Loucy (cell line): ENCODE measurements at regions not wholly inside any gene's neighbourhood (a gene's known extent, or its start where the extent isn't known, plus 50 kb on each side); places are given as distances from the start of the nearest gene placed in this dataset.

ENCODE experiments used
- H2AFZ ChIP-seq: fragments of 200-600 bp; sonication (generic); 2 replicates; pipeline ENCODE4 v1.6.0; 2016; ENCODE audit warnings: antibody characterized with exemption, mild to moderate bottlenecking, low read length, moderate library complexity
- H3F3A ChIP-seq: fragments of 200-600 bp; 2 replicates; pipeline ENCODE4 v1.6.0; 2016; ENCODE audit warnings: antibody characterized with exemption, low read depth, mild to moderate bottlenecking
- H3K27me3 ChIP-seq: fragments of 200-600 bp; sonication (generic); 2 replicates; pipeline ENCODE4 v1.6.1; 2014; ENCODE audit warnings: low read length, mild to moderate bottlenecking; ENCODE audit not compliant: insufficient read depth, poor library complexity, severe bottlenecking
- H3K36me3 ChIP-seq: fragments of 200-600 bp; sonication (generic); 2 replicates; pipeline ENCODE4 v1.6.1; 2016; ENCODE audit warnings: low read length; ENCODE audit not compliant: insufficient read depth
- H3K4me1 ChIP-seq: fragments of 200-600 bp; sonication (generic); 2 replicates; pipeline ENCODE4 v1.5.1; 2014; ENCODE audit warnings: low read length, mild to moderate bottlenecking; ENCODE audit not compliant: insufficient read depth, poor library complexity, severe bottlenecking
- H3K4me2 ChIP-seq: fragments of 200-600 bp; sonication (generic); 2 replicates; pipeline ENCODE4 v1.6.0; 2014; ENCODE audit warnings: antibody characterized with exemption, low read length, low read depth, mild to moderate bottlenecking; ENCODE audit not compliant: poor library complexity, severe bottlenecking
- H3K4me3 ChIP-seq: fragments of 200-600 bp; sonication (generic); 2 replicates; pipeline ENCODE4 v1.5.1; 2014; ENCODE audit warnings: low read length, mild to moderate bottlenecking, mixed read lengths; ENCODE audit not compliant: poor library complexity, severe bottlenecking
- H3K79me2 ChIP-seq: fragments of 200-600 bp; sonication (generic); 2 replicates; pipeline ENCODE4 v1.6.1; 2014; ENCODE audit warnings: low read length; ENCODE audit not compliant: insufficient read depth
- H3K9ac ChIP-seq: fragments of 200-600 bp; sonication (generic); 2 replicates; pipeline ENCODE4 v1.6.0; 2014; ENCODE audit warnings: mild to moderate bottlenecking, low read depth, low read length, moderate library complexity; ENCODE audit not compliant: poor library complexity, severe bottlenecking
- H3K9me2 ChIP-seq: fragments of 200-600 bp; sonication (generic); replicated peaks from 2 replicates; pipeline ENCODE4 v1.6.1; 2016; ENCODE audit warnings: low read depth, low read length, mixed read lengths
- H3K9me3 ChIP-seq: fragments of 200-600 bp; sonication (generic); 2 replicates; pipeline ENCODE4 v1.6.1; 2014; ENCODE audit warnings: mild to moderate bottlenecking, antibody characterized with exemption, low read length, low read depth; ENCODE audit not compliant: insufficient read depth
- H4K20me1 ChIP-seq: fragments of 200-600 bp; sonication (generic); 2 replicates; pipeline ENCODE4 v1.6.0; 2014; ENCODE audit warnings: antibody characterized with exemption, low read length, mild to moderate bottlenecking; ENCODE audit not compliant: insufficient read depth, poor library complexity, severe bottlenecking
- EZH2phosphoT487 ChIP-seq: fragments of 200-600 bp; IDR thresholded peaks from 2 replicates; pipeline ENCODE4 v1.6.1; 2018; ENCODE audit warnings: antibody characterized with exemption, mild to moderate bottlenecking, moderate library complexity, borderline replicate concordance
- TF ChIP-seq, protein P1 (sequence below): fragments of 200-600 bp; sonication (generic); conservative IDR thresholded peaks from 2 replicates; pipeline ENCODE4 v1.5.1; 2014; ENCODE audit warnings: mild to moderate bottlenecking, antibody characterized with exemption, low read length

- no peak for TF ChIP-seq EZH2phosphoT487
- TF ChIP-seq, protein P1, sequence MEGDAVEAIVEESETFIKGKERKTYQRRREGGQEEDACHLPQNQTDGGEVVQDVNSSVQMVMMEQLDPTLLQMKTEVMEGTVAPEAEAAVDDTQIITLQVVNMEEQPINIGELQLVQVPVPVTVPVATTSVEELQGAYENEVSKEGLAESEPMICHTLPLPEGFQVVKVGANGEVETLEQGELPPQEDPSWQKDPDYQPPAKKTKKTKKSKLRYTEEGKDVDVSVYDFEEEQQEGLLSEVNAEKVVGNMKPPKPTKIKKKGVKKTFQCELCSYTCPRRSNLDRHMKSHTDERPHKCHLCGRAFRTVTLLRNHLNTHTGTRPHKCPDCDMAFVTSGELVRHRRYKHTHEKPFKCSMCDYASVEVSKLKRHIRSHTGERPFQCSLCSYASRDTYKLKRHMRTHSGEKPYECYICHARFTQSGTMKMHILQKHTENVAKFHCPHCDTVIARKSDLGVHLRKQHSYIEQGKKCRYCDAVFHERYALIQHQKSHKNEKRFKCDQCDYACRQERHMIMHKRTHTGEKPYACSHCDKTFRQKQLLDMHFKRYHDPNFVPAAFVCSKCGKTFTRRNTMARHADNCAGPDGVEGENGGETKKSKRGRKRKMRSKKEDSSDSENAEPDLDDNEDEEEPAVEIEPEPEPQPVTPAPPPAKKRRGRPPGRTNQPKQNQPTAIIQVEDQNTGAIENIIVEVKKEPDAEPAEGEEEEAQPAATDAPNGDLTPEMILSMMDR = no peak
Observed at GRCh38 chr5:88951457-88951856, 68.5 kb upstream of the MEF2C start.

GRCh38 chr5:88948746-88949600 is 66.0 kb upstream of the MEF2C start:
- H3K9me3 ChIP-seq = no peaks in the 10 kb centered on the region
- no peaks in the 10 kb centered on the region for H3F3A ChIP-seq
- H3K4me1 ChIP-seq = no peaks in the 10 kb centered on the region
- no peaks in the 10 kb centered on the region for H3K27me3 ChIP-seq
- H3K9ac ChIP-seq = no peak overlapping the region
- H3K79me2 ChIP-seq = no peaks in the 10 kb centered on the region
- H3K4me2 ChIP-seq = no peak overlapping the region
- H2AFZ ChIP-seq = no peak overlapping the region; the same call in 1 of the 2 replicates
- H3K36me3 ChIP-seq = no peaks in the 10 kb centered on the region
- TF ChIP-seq, protein P1 = no peak
- TF ChIP-seq EZH2phosphoT487 = no peak
- H3K9me2 ChIP-seq = no peaks in the 10 kb centered on the region
- no peaks in the 10 kb centered on the region for H4K20me1 ChIP-seq
- no peak overlapping the region for H3K4me3 ChIP-seq

More at GRCh38 chr5:88951457-88951856, 68.5 kb upstream of the MEF2C start:
- H3K36me3 ChIP-seq = no peaks in the 10 kb centered on the region
- no peak overlapping the region for H3K9ac ChIP-seq
- no peak overlapping the region for H3K4me2 ChIP-seq
- no peak overlapping the region for H2AFZ ChIP-seq
- H3K27me3 ChIP-seq = no peaks in the 10 kb centered on the region
- no peaks in the 10 kb centered on the region for H3K4me1 ChIP-seq
- H3K9me2 ChIP-seq = no peaks in the 10 kb centered on the region
- no peaks in the 10 kb centered on the region for H3F3A ChIP-seq
- no peaks in the 10 kb centered on the region for H3K79me2 ChIP-seq
- H4K20me1 ChIP-seq = no peaks in the 10 kb centered on the region
- no peaks in the 10 kb centered on the region for H3K9me3 ChIP-seq
- H3K4me3 ChIP-seq = no peak overlapping the region

- Histone ChIP-seq H3K9me3 (no peaks in the 10 kb centered on the region), H3K4me2 (no peak overlapping the region), H3K9ac (no peak overlapping the region), H3K4me1 (no peaks in the 10 kb centered on the region), H4K20me1 (no peaks in the 10 kb centered on the region), H3F3A (no peaks in the 10 kb centered on the region), H3K4me3 (no peak overlapping the region), H2AFZ (no peak overlapping the region), H3K36me3 (no peaks in the 10 kb centered on the region), H3K27me3 (no peaks in the 10 kb centered on the region), H3K79me2 (no peaks in the 10 kb centered on the region), H3K9me2 (no peaks in the 10 kb centered on the region)
- no peak for TF ChIP-seq EZH2phosphoT487
- TF ChIP-seq, protein P1 = no peak
Observed at GRCh38 chr5:88944751-88945531, 62.0 kb upstream of the MEF2C start.
